SK-N-SH (cell line): ENCODE measurements at regions not wholly inside any gene's neighbourhood (a gene's known extent, or its start where the extent isn't known, plus 50 kb on each side); places are given as distances from the start of the nearest gene placed in this dataset.

Experiments used
- CTCF ChIA-PET: fragments of 300-600, 350-600 bp; formaldehyde crosslinking; extraction: SDS; loops from one replicate; lab custom pipeline; 2021; lab: Yijun Ruan, JAX
- POLR2A ChIA-PET: fragments of 350-600 bp; sonication (Branson Sonifier 250); formaldehyde crosslinking; extraction: SDS; loops from one replicate; lab custom pipeline; 2020; ENCODE audit warnings: antibody characterized with exemption, inconsistent platforms; lab: Yijun Ruan, JAX
- DNase-seq: peaks from one replicate; pipeline ENCODE4 v3.0.0; 2012
- H2AFZ ChIP-seq: fragments of 200-600 bp; sonication (generic); 2 replicates; pipeline ENCODE4 v1.8.1; 2016; ENCODE audit warnings: antibody characterized with exemption, mild to moderate bottlenecking, low read depth
- H3F3A ChIP-seq: fragments of 200-600 bp; sonication (generic); replicated peaks from 2 replicates; pipeline ENCODE3; 2016; ENCODE audit warnings: antibody characterized with exemption, mild to moderate bottlenecking; ENCODE audit not compliant: insufficient read depth
- H3K27ac ChIP-seq, 2 experiments: fragments of 200-500 bp in 1 of 2; fragments of 200-600 bp in 1 of 2; sonication (Bioruptor generic) in 1 of 2; sonication (generic), shearing (Covaris generic) in 1 of 2; 2 replicates each; pipeline versions ENCODE4 v1.5.1 to v1.6.1; 2014 to 2016; ENCODE audit warnings: low read depth in 2 of 2, inconsistent platforms in 1 of 2, low read length in 1 of 2, mild to moderate bottlenecking in 1 of 2, mixed read lengths in 1 of 2
- H3K27me3 ChIP-seq: fragments of 200-600 bp; sonication (generic), shearing (Covaris generic); 2 replicates; pipeline ENCODE4 v1.6.1; 2016; ENCODE audit warnings: mixed run types; ENCODE audit not compliant: insufficient read depth
- H3K36me3 ChIP-seq, 2 experiments: fragments of 200-500 bp in 1 of 2; fragments of 200-600 bp in 1 of 2; sonication (Bioruptor generic) in 1 of 2; sonication (generic) in 1 of 2; replicated peaks in 1 of 2; 2 replicates each; pipeline versions ENCODE3 to v1.5.1; 2014 to 2016; ENCODE audit warnings: low read length in 1 of 2, mild to moderate bottlenecking in 1 of 2; ENCODE audit not compliant: insufficient read depth in 2 of 2, control insufficient read depth in 1 of 2
- H3K4me1 ChIP-seq, 2 experiments: fragments of 200-500 bp in 1 of 2; fragments of 200-600 bp in 1 of 2; sonication (Bioruptor generic) in 1 of 2; sonication (generic), shearing (Covaris generic) in 1 of 2; 2 replicates each; pipeline versions ENCODE4 v1.5.1 to v1.6.1; 2014 to 2016; ENCODE audit warnings: low read depth in 1 of 2, low read length in 1 of 2, mixed run types in 1 of 2; ENCODE audit not compliant: insufficient read depth in 2 of 2, control insufficient read depth in 1 of 2
- H3K4me2 ChIP-seq: fragments of 200-600 bp; sonication (generic), shearing (Covaris generic); 2 replicates; pipeline ENCODE4 v1.6.1; 2017; ENCODE audit warnings: mixed run types
- H3K4me3 ChIP-seq, 2 experiments: fragments of 200-500 bp in 1 of 2; fragments of 200-600 bp in 1 of 2; sonication (Bioruptor generic) in 1 of 2; sonication (generic), shearing (Covaris generic) in 1 of 2; 2 replicates each; pipeline versions ENCODE4 v1.5.1 to v1.8.1; 2014 to 2016; ENCODE audit warnings: low read depth in 2 of 2, inconsistent platforms in 1 of 2, low read length in 1 of 2, mild to moderate bottlenecking in 1 of 2, mixed read lengths in 1 of 2, moderate library complexity in 1 of 2
- H3K79me2 ChIP-seq: fragments of 200-600 bp; sonication (generic); 2 replicates; pipeline ENCODE4 v1.8.1; 2017; ENCODE audit warnings: mild to moderate bottlenecking; ENCODE audit not compliant: insufficient read depth
- H3K9ac ChIP-seq: fragments of 200-600 bp; sonication (generic); 2 replicates; pipeline ENCODE4 v1.6.1; 2017; ENCODE audit warnings: mixed run types
- H3K9me2 ChIP-seq: fragments of 200-600 bp; sonication (generic); 2 replicates; pipeline ENCODE4 v1.6.1; 2017; ENCODE audit warnings: mixed run types
- H3K9me3 ChIP-seq: fragments of 200-600 bp; sonication (generic); 2 replicates; pipeline ENCODE4 v1.6.1; 2017; ENCODE audit warnings: mixed run types, mild to moderate bottlenecking, moderate library complexity
- H4K20me1 ChIP-seq: fragments of 200-600 bp; sonication (generic); 2 replicates; pipeline ENCODE4 v1.6.1; 2017; ENCODE audit warnings: mild to moderate bottlenecking, mixed run types; ENCODE audit not compliant: insufficient read depth
- CHD2 ChIP-seq: fragments of 150-350 bp; IDR thresholded peaks from 2 replicates; pipeline ENCODE4 v1.6.1; 2018; ENCODE audit warnings: low read length; ENCODE audit not compliant: partially characterized antibody
- ELF1 ChIP-seq: IDR thresholded peaks from 2 replicates; pipeline ENCODE4 v1.4.0; 2012
- EP300 ChIP-seq, 2 experiments: IDR thresholded peaks; 2 replicates each; pipeline versions ENCODE4 v1.4.0 to v1.6.1; 2012; ENCODE audit warnings: borderline replicate concordance in 1 of 2, low read depth in 1 of 2, low read length in 1 of 2
- FOSL2 ChIP-seq: IDR thresholded peaks from 2 replicates; pipeline ENCODE4 v1.4.0; 2012; ENCODE audit warnings: low read depth, mild to moderate bottlenecking, moderate library complexity, borderline replicate concordance
- FOXJ3 ChIP-seq: sonication (generic); formaldehyde crosslinking; IDR thresholded peaks from 2 replicates; pipeline ENCODE4 v1.5.1; 2020; ENCODE audit warnings: mild to moderate bottlenecking, missing genetic modification reagents
- FOXM1 ChIP-seq: IDR thresholded peaks from 2 replicates; pipeline ENCODE4 v1.4.0; 2012; ENCODE audit warnings: low read depth, mild to moderate bottlenecking
- GABPA ChIP-seq: IDR thresholded peaks from 2 replicates; pipeline ENCODE4 v1.4.0; 2012; ENCODE audit warnings: low read depth, mild to moderate bottlenecking
- MEF2A ChIP-seq: IDR thresholded peaks from 2 replicates; pipeline ENCODE4 v1.4.0; 2012; ENCODE audit warnings: low read depth, borderline replicate concordance
- MXI1 ChIP-seq: IDR thresholded peaks from 2 replicates; pipeline ENCODE4 v1.6.1; 2012; ENCODE audit warnings: mild to moderate bottlenecking, low read depth, low read length, improper control_type of control experiment
- NRF1 ChIP-seq: IDR thresholded peaks from 2 replicates; pipeline ENCODE4 v1.6.1; 2012; ENCODE audit warnings: low read depth, mild to moderate bottlenecking, low read length
- RAD21 ChIP-seq: IDR thresholded peaks from 2 replicates; pipeline ENCODE4 v1.6.1; 2012; ENCODE audit warnings: mild to moderate bottlenecking, low read length
- RCOR1 ChIP-seq: fragments of 150-350 bp; IDR thresholded peaks from 2 replicates; pipeline ENCODE4 v1.6.1; 2017; ENCODE audit warnings: antibody characterized with exemption, low read length
- TEAD4 ChIP-seq: IDR thresholded peaks from 2 replicates; pipeline ENCODE4 v1.4.0; 2012; ENCODE audit warnings: mild to moderate bottlenecking, borderline replicate concordance; ENCODE audit not compliant: insufficient read depth
- YY1 ChIP-seq: IDR thresholded peaks from 2 replicates; pipeline ENCODE4 v1.4.0; 2012; ENCODE audit warnings: low read depth, mild to moderate bottlenecking
- TF ChIP-seq, protein P1 (sequence below): IDR thresholded peaks from 2 replicates; pipeline ENCODE4 v1.4.0; 2012; ENCODE audit warnings: low read depth
- TF ChIP-seq, protein P2 (sequence below): fragments of 150-350 bp; IDR thresholded peaks from 2 replicates; pipeline ENCODE4 v1.6.1; 2017; ENCODE audit warnings: antibody characterized with exemption, low read length, low read depth, borderline replicate concordance
- TF ChIP-seq, protein P3 (sequence below): IDR thresholded peaks from 2 replicates; pipeline ENCODE4 v1.4.0; 2012; ENCODE audit warnings: low read depth, borderline replicate concordance
- TF ChIP-seq, protein P4 (sequence below): fragments of 200-600 bp; sonication (generic); IDR thresholded peaks from 2 replicates; pipeline ENCODE4 v1.6.1; 2017; ENCODE audit warnings: antibody characterized with exemption, mild to moderate bottlenecking, moderate library complexity
- TF ChIP-seq, protein P5 (sequence below): IDR thresholded peaks from 2 replicates; pipeline ENCODE4 v1.6.1; 2012; ENCODE audit warnings: mild to moderate bottlenecking, low read depth, low read length, moderate library complexity

DNA sequence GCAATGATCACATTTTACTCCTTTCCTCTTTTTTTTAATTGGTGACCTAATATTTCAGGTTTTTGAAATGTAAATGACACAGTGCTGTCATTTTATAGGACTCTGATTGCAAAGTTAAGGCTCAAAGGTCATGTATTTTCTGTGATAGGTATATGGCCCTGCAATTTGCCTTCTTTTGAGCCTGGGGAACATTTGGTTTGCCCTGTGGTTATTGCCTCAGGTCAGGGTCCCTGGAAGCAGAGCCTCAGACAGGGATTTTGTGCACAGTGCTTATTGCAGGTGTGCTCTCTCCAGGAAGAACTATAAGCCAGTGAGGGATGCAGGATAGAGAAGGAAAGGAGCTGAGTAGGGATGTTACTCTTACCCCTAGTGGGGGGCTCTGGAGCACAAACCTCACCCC, 229.3 kb upstream of the ECI2 start:
- DNase-seq, result no peak
- Histone ChIP-seq H3F3A (peaks cover 5% of the 10 kb centered on the region), H3K27me3 (no peaks in the 10 kb centered on the region), H3K9ac (no peak overlapping the region), H3K9me3 (no peaks in the 10 kb centered on the region), H3K4me2 (no peak overlapping the region), H2AFZ (no peak overlapping the region), H3K4me1 (peaks cover 0 to under 1% of the 10 kb centered on the region in 2 experiments; a peak in 1 of 4 replicates), H3K9me2 (no peaks in the 10 kb centered on the region), H3K4me3 (no peak overlapping the region), H3K79me2 (no peaks in the 10 kb centered on the region), H3K36me3 (no peaks in the 10 kb centered on the region), H4K20me1 (no peaks in the 10 kb centered on the region), H3K27ac (no peak overlapping the region)
- ChIA-PET CTCF (no interaction called here), POLR2A (no interaction called here)
- no peak for TF ChIP-seq FOXM1
- TF ChIP-seq, protein P1, sequence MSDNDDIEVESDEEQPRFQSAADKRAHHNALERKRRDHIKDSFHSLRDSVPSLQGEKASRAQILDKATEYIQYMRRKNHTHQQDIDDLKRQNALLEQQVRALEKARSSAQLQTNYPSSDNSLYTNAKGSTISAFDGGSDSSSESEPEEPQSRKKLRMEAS, result no peak
- no peak for TF ChIP-seq EP300 (IDR thresholded peaks at IDR 0.05; ENCODE audit: borderline replicate concordance in 1 of 2, low read depth in 1 of 2, low read length in 1 of 2)
- no peak for TF ChIP-seq TEAD4
- no peak for TF ChIP-seq CHD2
- TF ChIP-seq, protein P2, sequence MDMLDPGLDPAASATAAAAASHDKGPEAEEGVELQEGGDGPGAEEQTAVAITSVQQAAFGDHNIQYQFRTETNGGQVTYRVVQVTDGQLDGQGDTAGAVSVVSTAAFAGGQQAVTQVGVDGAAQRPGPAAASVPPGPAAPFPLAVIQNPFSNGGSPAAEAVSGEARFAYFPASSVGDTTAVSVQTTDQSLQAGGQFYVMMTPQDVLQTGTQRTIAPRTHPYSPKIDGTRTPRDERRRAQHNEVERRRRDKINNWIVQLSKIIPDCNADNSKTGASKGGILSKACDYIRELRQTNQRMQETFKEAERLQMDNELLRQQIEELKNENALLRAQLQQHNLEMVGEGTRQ, result no peak
- TF ChIP-seq, protein P3, sequence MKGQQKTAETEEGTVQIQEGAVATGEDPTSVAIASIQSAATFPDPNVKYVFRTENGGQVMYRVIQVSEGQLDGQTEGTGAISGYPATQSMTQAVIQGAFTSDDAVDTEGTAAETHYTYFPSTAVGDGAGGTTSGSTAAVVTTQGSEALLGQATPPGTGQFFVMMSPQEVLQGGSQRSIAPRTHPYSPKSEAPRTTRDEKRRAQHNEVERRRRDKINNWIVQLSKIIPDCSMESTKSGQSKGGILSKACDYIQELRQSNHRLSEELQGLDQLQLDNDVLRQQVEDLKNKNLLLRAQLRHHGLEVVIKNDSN, result no peak

DNA sequence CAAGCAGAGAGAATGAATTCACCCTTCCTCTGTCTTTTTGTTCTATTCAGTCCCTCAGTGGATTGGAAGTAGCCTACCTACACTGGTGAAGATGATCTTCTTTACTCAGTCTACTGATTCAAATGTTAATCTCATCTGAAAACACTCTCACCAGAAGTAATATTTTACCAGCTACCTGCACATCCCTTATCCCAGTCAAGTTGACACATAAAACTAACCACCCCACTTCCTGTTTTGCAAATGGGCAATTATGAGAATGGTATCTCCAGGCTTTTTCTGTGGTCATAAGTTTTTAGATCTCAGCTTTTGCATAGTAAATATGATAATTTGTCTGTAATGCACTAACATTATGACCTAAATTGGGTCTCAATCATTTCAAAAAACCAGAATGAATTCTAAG, 228.8 kb upstream of the ECI2 start:
- TF ChIP-seq EP300 (IDR thresholded peaks at IDR 0.05; ENCODE audit: borderline replicate concordance in 1 of 2, low read depth in 1 of 2, low read length in 1 of 2), result no peak
- no peak for TF ChIP-seq MXI1
- no peak for TF ChIP-seq GABPA
- TF ChIP-seq, protein P1, result no peak
- no peak for TF ChIP-seq NRF1
- TF ChIP-seq, protein P2, result no peak
- TF ChIP-seq ELF1, result no peak
- no peak for TF ChIP-seq FOXJ3
- no peak for TF ChIP-seq FOSL2
- TF ChIP-seq MEF2A, result no peak
- TF ChIP-seq RAD21, result no peak
- no peak for TF ChIP-seq RCOR1
- TF ChIP-seq, protein P4, sequence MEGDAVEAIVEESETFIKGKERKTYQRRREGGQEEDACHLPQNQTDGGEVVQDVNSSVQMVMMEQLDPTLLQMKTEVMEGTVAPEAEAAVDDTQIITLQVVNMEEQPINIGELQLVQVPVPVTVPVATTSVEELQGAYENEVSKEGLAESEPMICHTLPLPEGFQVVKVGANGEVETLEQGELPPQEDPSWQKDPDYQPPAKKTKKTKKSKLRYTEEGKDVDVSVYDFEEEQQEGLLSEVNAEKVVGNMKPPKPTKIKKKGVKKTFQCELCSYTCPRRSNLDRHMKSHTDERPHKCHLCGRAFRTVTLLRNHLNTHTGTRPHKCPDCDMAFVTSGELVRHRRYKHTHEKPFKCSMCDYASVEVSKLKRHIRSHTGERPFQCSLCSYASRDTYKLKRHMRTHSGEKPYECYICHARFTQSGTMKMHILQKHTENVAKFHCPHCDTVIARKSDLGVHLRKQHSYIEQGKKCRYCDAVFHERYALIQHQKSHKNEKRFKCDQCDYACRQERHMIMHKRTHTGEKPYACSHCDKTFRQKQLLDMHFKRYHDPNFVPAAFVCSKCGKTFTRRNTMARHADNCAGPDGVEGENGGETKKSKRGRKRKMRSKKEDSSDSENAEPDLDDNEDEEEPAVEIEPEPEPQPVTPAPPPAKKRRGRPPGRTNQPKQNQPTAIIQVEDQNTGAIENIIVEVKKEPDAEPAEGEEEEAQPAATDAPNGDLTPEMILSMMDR, result no peak
- TF ChIP-seq, protein P5, sequence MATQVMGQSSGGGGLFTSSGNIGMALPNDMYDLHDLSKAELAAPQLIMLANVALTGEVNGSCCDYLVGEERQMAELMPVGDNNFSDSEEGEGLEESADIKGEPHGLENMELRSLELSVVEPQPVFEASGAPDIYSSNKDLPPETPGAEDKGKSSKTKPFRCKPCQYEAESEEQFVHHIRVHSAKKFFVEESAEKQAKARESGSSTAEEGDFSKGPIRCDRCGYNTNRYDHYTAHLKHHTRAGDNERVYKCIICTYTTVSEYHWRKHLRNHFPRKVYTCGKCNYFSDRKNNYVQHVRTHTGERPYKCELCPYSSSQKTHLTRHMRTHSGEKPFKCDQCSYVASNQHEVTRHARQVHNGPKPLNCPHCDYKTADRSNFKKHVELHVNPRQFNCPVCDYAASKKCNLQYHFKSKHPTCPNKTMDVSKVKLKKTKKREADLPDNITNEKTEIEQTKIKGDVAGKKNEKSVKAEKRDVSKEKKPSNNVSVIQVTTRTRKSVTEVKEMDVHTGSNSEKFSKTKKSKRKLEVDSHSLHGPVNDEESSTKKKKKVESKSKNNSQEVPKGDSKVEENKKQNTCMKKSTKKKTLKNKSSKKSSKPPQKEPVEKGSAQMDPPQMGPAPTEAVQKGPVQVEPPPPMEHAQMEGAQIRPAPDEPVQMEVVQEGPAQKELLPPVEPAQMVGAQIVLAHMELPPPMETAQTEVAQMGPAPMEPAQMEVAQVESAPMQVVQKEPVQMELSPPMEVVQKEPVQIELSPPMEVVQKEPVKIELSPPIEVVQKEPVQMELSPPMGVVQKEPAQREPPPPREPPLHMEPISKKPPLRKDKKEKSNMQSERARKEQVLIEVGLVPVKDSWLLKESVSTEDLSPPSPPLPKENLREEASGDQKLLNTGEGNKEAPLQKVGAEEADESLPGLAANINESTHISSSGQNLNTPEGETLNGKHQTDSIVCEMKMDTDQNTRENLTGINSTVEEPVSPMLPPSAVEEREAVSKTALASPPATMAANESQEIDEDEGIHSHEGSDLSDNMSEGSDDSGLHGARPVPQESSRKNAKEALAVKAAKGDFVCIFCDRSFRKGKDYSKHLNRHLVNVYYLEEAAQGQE, result no peak
- TF ChIP-seq YY1, result no peak
- H4K20me1 ChIP-seq, result no peaks in the 10 kb centered on the region
- ChIA-PET CTCF (no interaction called here), POLR2A (no interaction called here)
- H3K9me2 ChIP-seq, result no peaks in the 10 kb centered on the region
- H3F3A ChIP-seq, result peaks cover 1% of the 10 kb centered on the region
- peaks cover 0 to 2% of the 10 kb centered on the region in 2 experiments; a peak in 1 of 4 replicates for H3K4me1 ChIP-seq
- H3K27ac ChIP-seq, result no peak overlapping the region
- DNase-seq, result no peak
- no peak overlapping the region for H3K4me3 ChIP-seq
- H3K9me3 ChIP-seq, result no peaks in the 10 kb centered on the region
- no peak overlapping the region for H2AFZ ChIP-seq
- H3K79me2 ChIP-seq, result no peaks in the 10 kb centered on the region
- no peaks in the 10 kb centered on the region for H3K27me3 ChIP-seq
- no peak overlapping the region for H3K9ac ChIP-seq
- no peaks in the 10 kb centered on the region for H3K36me3 ChIP-seq
- no peak overlapping the region for H3K4me2 ChIP-seq
